IMR-90 (cell line): ENCODE measurements at regions not wholly inside any gene's neighbourhood (a gene's known extent, or its start where the extent isn't known, plus 50 kb on each side); places are given as distances from the start of the nearest gene placed in this dataset.

Source experiments
- ATAC-seq: fragments of 200-7000 bp; cut with Tn5 transposase; 2 replicates; pipeline ENCODE4 v1.9.1; 2020; ENCODE audit warnings: low read depth, mild to moderate bottlenecking, moderate library complexity
- BruUV-seq: library from RNA; stranded (reverse); fragments of 400-500 nt; replicated peaks from 2 replicates; lab custom pipeline; 2021; lab: Mats Ljungman, UMichigan
- CTCF ChIA-PET: fragments of 300-600 bp; formaldehyde crosslinking; extraction: SDS; loops from one replicate; lab custom pipeline; 2021; ENCODE audit warnings: antibody characterized with exemption; lab: Yijun Ruan, JAX
- POLR2A ChIA-PET: fragments of 300-600 bp; sonication (Branson Sonifier 250); formaldehyde crosslinking; loops from one replicate; lab custom pipeline; 2022; ENCODE audit warnings: antibody characterized with exemption; ENCODE audit not compliant: unreplicated experiment; lab: Charles Lee
- DNase-seq: peaks from one replicate; pipeline ENCODE4 v3.0.0; 2013
- H2AFZ ChIP-seq: replicated peaks from 2 replicates; pipeline ENCODE3; 2013; ENCODE audit warnings: low read length, mild to moderate bottlenecking; ENCODE audit not compliant: poor library complexity
- H2AK5ac ChIP-seq: 2 replicates; pipeline ENCODE4 v1.6.1; 2013; ENCODE audit warnings: low read depth, low read length, inconsistent platforms
- H2AK9ac ChIP-seq: replicated peaks from 2 replicates; pipeline ENCODE3; 2013; ENCODE audit warnings: mild to moderate bottlenecking, low read depth, low read length, moderate library complexity; ENCODE audit not compliant: poor library complexity
- H2BK120ac ChIP-seq: 2 replicates; pipeline ENCODE4 v1.6.1; 2013; ENCODE audit warnings: low read depth, low read length, inconsistent platforms
- H2BK15ac ChIP-seq: 3 replicates; pipeline ENCODE4 v1.6.1; 2013; ENCODE audit warnings: low read depth, low read length, inconsistent platforms
- H2BK20ac ChIP-seq: 2 replicates; pipeline ENCODE4 v1.6.1; 2013; ENCODE audit warnings: low read depth, mild to moderate bottlenecking, inconsistent platforms, low read length, moderate library complexity
- H2BK5ac ChIP-seq: 2 replicates; pipeline ENCODE4 v1.6.1; 2013; ENCODE audit warnings: mild to moderate bottlenecking, low read depth, low read length, inconsistent platforms; ENCODE audit not compliant: poor library complexity, severe bottlenecking
- H3K14ac ChIP-seq: replicated peaks from 2 replicates; pipeline ENCODE4 v1.6.1; 2013; ENCODE audit warnings: low read depth, low read length, inconsistent platforms
- H3K18ac ChIP-seq: 2 replicates; pipeline ENCODE4 v1.6.1; 2013; ENCODE audit warnings: low read depth, low read length, control low read depth
- H3K23ac ChIP-seq: 2 replicates; pipeline ENCODE4 v1.6.1; 2013; ENCODE audit warnings: low read depth, low read length, inconsistent platforms
- H3K27ac ChIP-seq: 2 replicates; pipeline ENCODE4 v1.5.1; 2013; ENCODE audit warnings: mild to moderate bottlenecking, control low read depth, low read length; ENCODE audit not compliant: insufficient read depth
- H3K27me3 ChIP-seq: 2 replicates; pipeline ENCODE4 v1.6.1; 2013; ENCODE audit warnings: low read length; ENCODE audit not compliant: control insufficient read depth, insufficient read depth
- H3K36me3 ChIP-seq: 2 replicates; pipeline ENCODE4 v1.6.1; 2013; ENCODE audit warnings: low read length, mixed read lengths; ENCODE audit not compliant: control insufficient read depth, insufficient read depth
- H3K4ac ChIP-seq: 2 replicates; pipeline ENCODE4 v1.6.1; 2013; ENCODE audit warnings: low read depth, low read length, inconsistent platforms
- H3K4me1 ChIP-seq: 2 replicates; pipeline ENCODE4 v1.6.1; 2013; ENCODE audit warnings: low read length, mixed read lengths; ENCODE audit not compliant: control insufficient read depth, insufficient read depth
- H3K4me2 ChIP-seq: 2 replicates; pipeline ENCODE4 v1.6.1; 2013; ENCODE audit warnings: low read depth, mild to moderate bottlenecking, control low read depth, low read length, moderate library complexity
- H3K4me3 ChIP-seq: 2 replicates; pipeline ENCODE4 v1.5.1; 2013; ENCODE audit warnings: low read depth, mild to moderate bottlenecking, control low read depth, low read length, moderate library complexity; ENCODE audit not compliant: insufficient read depth
- H3K56ac ChIP-seq: 2 replicates; pipeline ENCODE4 v1.6.1; 2013; ENCODE audit warnings: low read length, inconsistent platforms; ENCODE audit not compliant: insufficient read depth; ENCODE audit errors: extremely low read depth
- H3K79me1 ChIP-seq, 2 experiments: 2 replicates each; pipeline ENCODE4 v1.6.1; 2013; ENCODE audit warnings: low read length in 2 of 2, inconsistent platforms in 1 of 2, low read depth in 1 of 2
- H3K9ac ChIP-seq: 2 replicates; pipeline ENCODE4 v1.6.1; 2013; ENCODE audit warnings: low read depth, low read length, control low read depth
- H3K9me1 ChIP-seq: 2 replicates; pipeline ENCODE4 v1.6.1; 2013; ENCODE audit warnings: low read length, inconsistent platforms; ENCODE audit not compliant: insufficient read depth
- H3K9me3 ChIP-seq: 2 replicates; pipeline ENCODE4 v1.6.1; 2013; ENCODE audit warnings: low read length; ENCODE audit not compliant: control insufficient read depth, insufficient read depth
- H4K20me1 ChIP-seq: 2 replicates; pipeline ENCODE4 v1.6.1; 2013; ENCODE audit warnings: low read length, inconsistent platforms; ENCODE audit not compliant: insufficient read depth
- H4K5ac ChIP-seq: 2 replicates; pipeline ENCODE4 v1.6.1; 2013; ENCODE audit warnings: mild to moderate bottlenecking, low read depth, low read length, control low read depth
- H4K8ac ChIP-seq, 2 experiments: 2 replicates each; pipeline ENCODE4 v1.6.1; 2013; ENCODE audit warnings: low read depth in 2 of 2, low read length in 2 of 2, control low read depth in 1 of 2, inconsistent platforms in 1 of 2
- H4K91ac ChIP-seq: 2 replicates; pipeline ENCODE4 v1.6.1; 2013; ENCODE audit warnings: low read depth, low read length, inconsistent platforms; ENCODE audit not compliant: insufficient read depth
- BHLHE40 ChIP-seq: fragments of 150-350 bp; IDR thresholded peaks from 2 replicates; pipeline ENCODE4 v1.6.1; 2016; ENCODE audit warnings: mild to moderate bottlenecking, low read depth, low read length
- CEBPB ChIP-seq: IDR thresholded peaks from 2 replicates; pipeline ENCODE4 v1.6.1; 2012; ENCODE audit warnings: low read depth, low read length, improper control_type of control experiment
- CHD1 ChIP-seq: IDR thresholded peaks from 2 replicates; pipeline ENCODE4 v1.6.1; 2012; ENCODE audit warnings: low read depth, low read length, improper control_type of control experiment
- FOS ChIP-seq: fragments of 150-350 bp; IDR thresholded peaks from 2 replicates; pipeline ENCODE4 v1.6.1; 2016; ENCODE audit warnings: low read depth, low read length
- MAFK ChIP-seq: IDR thresholded peaks from 2 replicates; pipeline ENCODE4 v1.6.1; 2012; ENCODE audit warnings: low read depth, low read length, improper control_type of control experiment
- MAZ ChIP-seq: IDR thresholded peaks from 2 replicates; pipeline ENCODE4 v1.6.1; 2012; ENCODE audit warnings: low read depth, mild to moderate bottlenecking, low read length, improper control_type of control experiment, moderate library complexity, borderline replicate concordance
- MXI1 ChIP-seq: IDR thresholded peaks from 2 replicates; pipeline ENCODE4 v1.6.1; 2012; ENCODE audit warnings: low read depth, mild to moderate bottlenecking, low read length, moderate library complexity, borderline replicate concordance
- NFE2L2 ChIP-seq: fragments of 150-350 bp; IDR thresholded peaks from 2 replicates; pipeline ENCODE4 v1.6.1; 2016; ENCODE audit warnings: low read depth, mild to moderate bottlenecking, low read length
- POLR2A ChIP-seq: IDR thresholded peaks from 2 replicates; pipeline ENCODE4 v1.6.1; 2012; ENCODE audit warnings: mild to moderate bottlenecking, low read depth, low read length
- RAD21 ChIP-seq: IDR thresholded peaks from 2 replicates; pipeline ENCODE4 v1.6.1; 2012; ENCODE audit warnings: low read length, improper control_type of control experiment
- RCOR1 ChIP-seq: IDR thresholded peaks from 2 replicates; pipeline ENCODE4 v1.6.1; 2012; ENCODE audit warnings: mild to moderate bottlenecking, low read length, improper control_type of control experiment; ENCODE audit not compliant: insufficient replicate concordance
- RFX5 ChIP-seq: IDR thresholded peaks from 2 replicates; pipeline ENCODE4 v1.8.0; 2012; ENCODE audit warnings: low read depth, mild to moderate bottlenecking, low read length, moderate library complexity
- SMC3 ChIP-seq: fragments of 150-350 bp; IDR thresholded peaks from 2 replicates; pipeline ENCODE4 v1.6.1; 2016; ENCODE audit warnings: low read depth, mild to moderate bottlenecking, antibody characterized with exemption, low read length, moderate library complexity
- WGBS, 2 experiments: methylation state at CpG; one replicate each; pipeline versions ENCODE4 v1.1.5 to v1.1.7; 2013; ENCODE audit warnings: missing lambda C conversion rate in 2 of 2; ENCODE audit not compliant: insufficient read length in 1 of 2; ENCODE audit errors: extremely low coverage in 2 of 2; 5-methylcytosine and 5-hydroxymethylcytosine counted together
- dilution Hi-C: fragments of 300-500 bp; cut with HindIII; formaldehyde crosslinking; loops from one replicate; pipeline ENCODE4 v1.14.3; 2018; ENCODE audit warnings: low sequenced_read_pairs; ENCODE audit not compliant: unreplicated experiment
- in situ Hi-C: fragments of 300-500 bp; cut with MboI; formaldehyde crosslinking; loops from 3 replicates; pipeline ENCODE4 v1.14.3; 2019; ENCODE audit warnings: low sequenced_read_pairs, inconsistent platforms, mixed read lengths
- intact Hi-C: fragments of 100-400 bp; cut with micrococcal nuclease; formaldehyde crosslinking; loops from 2 replicates; pipeline ENCODE4 v1.10.0; 2022
- TF ChIP-seq, protein P1 (sequence below): fragments of 150-350 bp; IDR thresholded peaks from 2 replicates; pipeline ENCODE4 v1.6.1; 2016; ENCODE audit warnings: low read depth, mild to moderate bottlenecking, low read length, moderate library complexity, borderline replicate concordance
- TF ChIP-seq, protein P2 (sequence below): fragments of 150-350 bp; IDR thresholded peaks from 2 replicates; pipeline ENCODE4 v1.6.1; 2017; ENCODE audit warnings: mild to moderate bottlenecking, antibody characterized with exemption, low read length, low read depth
- TF ChIP-seq, protein P3 (sequence below): conservative IDR thresholded peaks from 2 replicates; pipeline ENCODE4 v1.5.1; 2012; ENCODE audit warnings: mild to moderate bottlenecking, low read depth, low read length, improper control_type of control experiment

DNA sequence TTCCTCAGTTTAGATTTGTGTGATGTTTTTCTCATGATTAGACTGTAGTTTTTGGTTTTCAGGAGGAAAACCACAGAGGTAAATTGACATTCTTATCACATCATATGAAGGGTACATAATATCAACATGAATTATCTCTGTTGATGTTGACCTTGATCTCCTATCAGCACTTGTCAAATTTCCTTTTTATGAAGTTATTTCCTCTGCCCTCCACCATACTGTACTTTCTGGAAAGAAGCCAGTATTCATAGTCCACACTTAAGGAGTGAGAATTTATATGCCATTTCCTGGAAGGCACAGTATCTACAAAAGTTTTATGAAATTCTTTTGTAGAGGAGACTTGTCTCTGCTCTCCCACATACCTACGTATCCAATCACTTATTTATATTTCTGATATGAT is 807.2 kb upstream of the MBL2 start:
- no peak overlapping the region for H4K8ac ChIP-seq
- dilution Hi-C loops: no loop called here
- BruUV-seq: no TSS peak

More for the DNA sequence above, 807.2 kb upstream of the MBL2 start:
- no peak for TF ChIP-seq RCOR1
- no peak for TF ChIP-seq FOS
- no peak for TF ChIP-seq MAFK
- TF ChIP-seq, protein P1, sequence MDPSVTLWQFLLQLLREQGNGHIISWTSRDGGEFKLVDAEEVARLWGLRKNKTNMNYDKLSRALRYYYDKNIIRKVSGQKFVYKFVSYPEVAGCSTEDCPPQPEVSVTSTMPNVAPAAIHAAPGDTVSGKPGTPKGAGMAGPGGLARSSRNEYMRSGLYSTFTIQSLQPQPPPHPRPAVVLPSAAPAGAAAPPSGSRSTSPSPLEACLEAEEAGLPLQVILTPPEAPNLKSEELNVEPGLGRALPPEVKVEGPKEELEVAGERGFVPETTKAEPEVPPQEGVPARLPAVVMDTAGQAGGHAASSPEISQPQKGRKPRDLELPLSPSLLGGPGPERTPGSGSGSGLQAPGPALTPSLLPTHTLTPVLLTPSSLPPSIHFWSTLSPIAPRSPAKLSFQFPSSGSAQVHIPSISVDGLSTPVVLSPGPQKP: no peak
- no peak for TF ChIP-seq MAZ
- TF ChIP-seq RAD21: no peak
- TF ChIP-seq NFE2L2: no peak
- TF ChIP-seq RFX5: no peak
- TF ChIP-seq BHLHE40: no peak
- TF ChIP-seq SMC3: no peak
- TF ChIP-seq, protein P2, sequence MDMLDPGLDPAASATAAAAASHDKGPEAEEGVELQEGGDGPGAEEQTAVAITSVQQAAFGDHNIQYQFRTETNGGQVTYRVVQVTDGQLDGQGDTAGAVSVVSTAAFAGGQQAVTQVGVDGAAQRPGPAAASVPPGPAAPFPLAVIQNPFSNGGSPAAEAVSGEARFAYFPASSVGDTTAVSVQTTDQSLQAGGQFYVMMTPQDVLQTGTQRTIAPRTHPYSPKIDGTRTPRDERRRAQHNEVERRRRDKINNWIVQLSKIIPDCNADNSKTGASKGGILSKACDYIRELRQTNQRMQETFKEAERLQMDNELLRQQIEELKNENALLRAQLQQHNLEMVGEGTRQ: no peak
- TF ChIP-seq MXI1: no peak
- no peak for TF ChIP-seq CHD1
- TF ChIP-seq, protein P3, sequence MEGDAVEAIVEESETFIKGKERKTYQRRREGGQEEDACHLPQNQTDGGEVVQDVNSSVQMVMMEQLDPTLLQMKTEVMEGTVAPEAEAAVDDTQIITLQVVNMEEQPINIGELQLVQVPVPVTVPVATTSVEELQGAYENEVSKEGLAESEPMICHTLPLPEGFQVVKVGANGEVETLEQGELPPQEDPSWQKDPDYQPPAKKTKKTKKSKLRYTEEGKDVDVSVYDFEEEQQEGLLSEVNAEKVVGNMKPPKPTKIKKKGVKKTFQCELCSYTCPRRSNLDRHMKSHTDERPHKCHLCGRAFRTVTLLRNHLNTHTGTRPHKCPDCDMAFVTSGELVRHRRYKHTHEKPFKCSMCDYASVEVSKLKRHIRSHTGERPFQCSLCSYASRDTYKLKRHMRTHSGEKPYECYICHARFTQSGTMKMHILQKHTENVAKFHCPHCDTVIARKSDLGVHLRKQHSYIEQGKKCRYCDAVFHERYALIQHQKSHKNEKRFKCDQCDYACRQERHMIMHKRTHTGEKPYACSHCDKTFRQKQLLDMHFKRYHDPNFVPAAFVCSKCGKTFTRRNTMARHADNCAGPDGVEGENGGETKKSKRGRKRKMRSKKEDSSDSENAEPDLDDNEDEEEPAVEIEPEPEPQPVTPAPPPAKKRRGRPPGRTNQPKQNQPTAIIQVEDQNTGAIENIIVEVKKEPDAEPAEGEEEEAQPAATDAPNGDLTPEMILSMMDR: no peak
- no peak for TF ChIP-seq CEBPB
- no peak for TF ChIP-seq POLR2A
- Histone ChIP-seq H2AK9ac (no peak overlapping the region), H3K23ac (no peak overlapping the region), H2BK120ac (no peak overlapping the region), H3K27ac (no peak overlapping the region), H2BK5ac (no peak overlapping the region), H3K4me2 (no peak overlapping the region), H3K56ac (no peak overlapping the region), H3K14ac (no peak overlapping the region), H3K4me1 (no peaks in the 10 kb centered on the region), H3K18ac (no peak overlapping the region), H2BK20ac (no peak overlapping the region), H3K9ac (no peak overlapping the region), H2BK15ac (no peak overlapping the region), H3K9me1 (no peaks in the 10 kb centered on the region), H4K20me1 (no peaks in the 10 kb centered on the region), H3K36me3 (no peaks in the 10 kb centered on the region), H3K27me3 (no peaks in the 10 kb centered on the region), H3K4me3 (no peak overlapping the region), H2AK5ac (no peak overlapping the region), H3K79me1 (no peaks in the 10 kb centered on the region), H2AFZ (no peak overlapping the region), H3K9me3 (no peaks in the 10 kb centered on the region), H3K4ac (no peak overlapping the region), H4K5ac (no peak overlapping the region), H4K91ac (no peak overlapping the region)
- intact Hi-C loops (no loop called here), in situ Hi-C loops (no loop called here)
- POLR2A ChIA-PET: no interaction called here
- no CpG with 5 or more reads among the region's 1 CpG for WGBS, 2 experiments
- no peak for DNase-seq
- ATAC-seq: no peak
- CTCF ChIA-PET: no interaction called here
